Cortex of kidney (tissue), 1 donor: ENCODE measurements at regions not wholly inside any gene's neighbourhood (a gene's known extent, or its start where the extent isn't known, plus 50 kb on each side); places are given as distances from the start of the nearest gene placed in this dataset.

Experiments
- DNase-seq: peaks from one replicate; lab custom pipeline; 2025; lab: John Stamatoyannopoulos, UW

GRCh38 chr16:85291302-85292148 is 179.3 kb upstream of the CIBAR2 start:
- no peak for DNase-seq

- no peak for DNase-seq
These were observed 181.2 kb upstream of the CIBAR2 start for GRCh38 chr16:85293458-85293857.

GRCh38 chr16:85293904-85294642 is 181.8 kb upstream of the CIBAR2 start:
- no peak for DNase-seq

- DNase-seq = no peak
These were observed 182.7 kb upstream of the CIBAR2 start for GRCh38 chr16:85294810-85295508.

GRCh38 chr16:85296859-85297660 is 184.8 kb upstream of the CIBAR2 start:
- DNase-seq = no peak

GRCh38 chr16:85297881-85298280 is 185.6 kb upstream of the CIBAR2 start:
- no peak for DNase-seq

- no peak for DNase-seq
These were observed 188.2 kb upstream of the CIBAR2 start for GRCh38 chr16:85300406-85300968.

GRCh38 chr16:85301231-85301630 is 189.0 kb upstream of the CIBAR2 start:
- no peak for DNase-seq

GRCh38 chr16:85302018-85302847 is 190.0 kb upstream of the CIBAR2 start:
- DNase-seq = no peak

- DNase-seq = no peak
These were observed 190.6 kb upstream of the CIBAR2 start for GRCh38 chr16:85302848-85303353.

- DNase-seq = no peak
These were observed 191.1 kb upstream of the CIBAR2 start for GRCh38 chr16:85303354-85303883.

GRCh38 chr16:85304337-85304736 is 192.1 kb upstream of the CIBAR2 start:
- DNase-seq = no peak

GRCh38 chr16:85306071-85306792 is 194.0 kb upstream of the CIBAR2 start:
- no peak for DNase-seq

- DNase-seq = no peak
These were observed 194.7 kb upstream of the CIBAR2 start for GRCh38 chr16:85306793-85307551.

GRCh38 chr16:85307552-85308364 is 195.5 kb upstream of the CIBAR2 start:
- DNase-seq = no peak

GRCh38 chr16:85308611-85309540 is 196.6 kb upstream of the CIBAR2 start:
- DNase-seq = no peak
